Endothelial cell of umbilical vein (primary cell): ENCODE measurements at regions not wholly inside any gene's neighbourhood (a gene's known extent, or its start where the extent isn't known, plus 50 kb on each side); places are given as distances from the start of the nearest gene placed in this dataset.

ENCODE experiments used
- BruUV-seq: library from RNA; stranded (reverse); fragments of 400-500 nt; replicated peaks from 2 replicates; lab custom pipeline; 2021; lab: Mats Ljungman, UMichigan
- CTCF ChIA-PET: fragments of 300-600, 350-600 bp; sonication (Branson Sonifier 250); formaldehyde crosslinking; loops from one replicate; lab custom pipeline; 2021; ENCODE audit warnings: antibody characterized with exemption, inconsistent platforms; lab: Charles Lee
- POLR2A ChIA-PET: fragments of 300-600, 350-600 bp; sonication (Branson Sonifier 250); formaldehyde crosslinking; loops from one replicate; lab custom pipeline; 2021; ENCODE audit warnings: antibody characterized with exemption, inconsistent platforms; lab: Charles Lee
- DNase-seq: peaks from one replicate; pipeline ENCODE4 v3.0.0-alpha.2; 2011; ENCODE audit warnings: low read depth, low spot score
- FAIRE-seq: peaks from 2 replicates; lab custom pipeline; 2011; peaks lifted over from hg19 to GRCh38; lab: Jason Lieb, UNC
- H2AFZ ChIP-seq: 2 replicates; pipeline ENCODE4 v1.6.0; 2012; ENCODE audit warnings: low read depth, low read length, control low read depth, inconsistent platforms
- H3K27ac ChIP-seq: 2 replicates; pipeline ENCODE4 v1.5.1; 2011; ENCODE audit warnings: low read depth, mild to moderate bottlenecking, control low read depth, low read length, moderate library complexity; ENCODE audit not compliant: insufficient read depth
- H3K27me3 ChIP-seq, 2 experiments: 2 replicates each; pipeline versions ENCODE4 v1.6.0 to v1.6.1; 2011; ENCODE audit warnings: low read length in 2 of 2, mixed read lengths in 1 of 2; ENCODE audit not compliant: control insufficient read depth in 2 of 2, insufficient read depth in 2 of 2
- H3K36me3 ChIP-seq, 2 experiments: 2 replicates in 1 of 2; 3 replicates in 1 of 2; pipeline ENCODE4 v1.5.1; 2011; ENCODE audit warnings: low read length in 2 of 2, mild to moderate bottlenecking in 1 of 2, moderate library complexity in 1 of 2; ENCODE audit not compliant: control insufficient read depth in 2 of 2, insufficient read depth in 2 of 2; ENCODE audit errors: extremely low read depth in 1 of 2
- H3K4me1 ChIP-seq: 3 replicates; pipeline ENCODE4 v1.5.1; 2011; ENCODE audit warnings: mild to moderate bottlenecking, low read length; ENCODE audit not compliant: control insufficient read depth, insufficient read depth; ENCODE audit errors: extremely low read depth
- H3K4me2 ChIP-seq: 2 replicates; pipeline ENCODE4 v1.6.1; 2011; ENCODE audit warnings: low read length, control low read depth, mixed read lengths; ENCODE audit not compliant: insufficient read depth
- H3K4me3 ChIP-seq, 3 experiments: fragments of 200-600 bp in 1 of 3; sonication (generic), shearing (Covaris generic) in 1 of 3; replicated peaks in 1 of 3; 2 replicates each; pipeline ENCODE4 v1.5.1; 2011 to 2016; ENCODE audit warnings: control low read depth in 3 of 3, low read length in 3 of 3, mild to moderate bottlenecking in 2 of 3, inconsistent platforms in 1 of 3, low read depth in 1 of 3, moderate library complexity in 1 of 3; ENCODE audit not compliant: insufficient read depth in 1 of 3
- H3K79me2 ChIP-seq: 2 replicates; pipeline ENCODE4 v1.6.0; 2012; ENCODE audit warnings: low read length, inconsistent platforms; ENCODE audit not compliant: control insufficient read depth, insufficient read depth
- H3K9ac ChIP-seq: replicated peaks from 2 replicates; pipeline ENCODE3; 2011; ENCODE audit warnings: low read length, control low read depth; ENCODE audit not compliant: insufficient read depth; ENCODE audit errors: extremely low read depth
- H3K9me1 ChIP-seq: replicated peaks from 3 replicates; pipeline ENCODE4 v1.6.0; 2011; ENCODE audit warnings: mild to moderate bottlenecking, low read length; ENCODE audit not compliant: control insufficient read depth, insufficient read depth; ENCODE audit errors: extremely low read depth
- H3K9me3 ChIP-seq: replicated peaks from 2 replicates; pipeline ENCODE4 v1.5.1; 2012; ENCODE audit warnings: low read length, inconsistent platforms; ENCODE audit not compliant: control insufficient read depth, insufficient read depth
- H4K20me1 ChIP-seq: replicated peaks from 2 replicates; pipeline ENCODE3; 2011; ENCODE audit warnings: mild to moderate bottlenecking, low read length; ENCODE audit not compliant: control insufficient read depth, insufficient read depth; ENCODE audit errors: extremely low read depth
- EZH2 ChIP-seq: IDR thresholded peaks from 2 replicates; pipeline ENCODE4 v1.6.1; 2012; ENCODE audit warnings: borderline replicate concordance, low read depth, mild to moderate bottlenecking, moderate library complexity, low read length, inconsistent platforms; ENCODE audit not compliant: severe bottlenecking
- FOS ChIP-seq: IDR thresholded peaks from 2 replicates; pipeline ENCODE4 v1.6.1; 2011; ENCODE audit warnings: mild to moderate bottlenecking, low read length, moderate library complexity, borderline replicate concordance; ENCODE audit not compliant: insufficient read depth
- GATA2 ChIP-seq: IDR thresholded peaks from 2 replicates; pipeline ENCODE4 v1.7.0; 2011; ENCODE audit warnings: low read depth, mild to moderate bottlenecking, moderate library complexity, mixed read lengths, low read length; ENCODE audit not compliant: insufficient read length, insufficient read depth
- JUN ChIP-seq: IDR thresholded peaks from 2 replicates; pipeline ENCODE4 v1.6.1; 2011; ENCODE audit warnings: borderline replicate concordance, low read depth; ENCODE audit not compliant: insufficient read length, insufficient read depth
- MYC ChIP-seq: IDR thresholded peaks from one replicate; pipeline ENCODE4 v1.6.1; 2011; ENCODE audit warnings: mild to moderate bottlenecking, low read depth, low read length
- POLR2A ChIP-seq: IDR thresholded peaks from 2 replicates; pipeline ENCODE4 v1.6.1; 2012; ENCODE audit warnings: low read depth, mild to moderate bottlenecking, control low read depth, low read length
- POLR2AphosphoS5 ChIP-seq: IDR thresholded peaks from 2 replicates; pipeline ENCODE4 v1.6.1; 2012; ENCODE audit warnings: low read depth, mild to moderate bottlenecking, control low read depth, low read length, moderate library complexity; ENCODE audit not compliant: insufficient read depth
- dilution Hi-C: fragments of 300-500 bp; cut with MboI; formaldehyde crosslinking; loops from one replicate; pipeline ENCODE4 v1.15.0; 2019; ENCODE audit warnings: low sequenced_read_pairs; ENCODE audit not compliant: extremely low pct_ligation_motif_present
- intact Hi-C: fragments of 100-400 bp; cut with micrococcal nuclease; formaldehyde crosslinking; loops from one replicate; pipeline ENCODE4 v1.10.0; 2022
- TF ChIP-seq, protein P1 (sequence below): IDR thresholded peaks from 2 replicates; pipeline ENCODE4 v1.6.1; 2011; ENCODE audit not compliant: insufficient read depth, insufficient read length
- TF ChIP-seq, protein P2 (sequence below), 2 donors: IDR thresholded peaks; 1 replicate in 1 of 2; 2 replicates in 1 of 2; pipeline ENCODE4 v1.5.1; 2011; ENCODE audit warnings: low read length in 2 of 2, mild to moderate bottlenecking in 2 of 2, moderate library complexity in 2 of 2, control low read depth in 1 of 2, inconsistent platforms in 1 of 2, low read depth in 1 of 2; ENCODE audit not compliant: insufficient read depth in 1 of 2; ENCODE audit errors: extremely low read depth in 1 of 2

DNA sequence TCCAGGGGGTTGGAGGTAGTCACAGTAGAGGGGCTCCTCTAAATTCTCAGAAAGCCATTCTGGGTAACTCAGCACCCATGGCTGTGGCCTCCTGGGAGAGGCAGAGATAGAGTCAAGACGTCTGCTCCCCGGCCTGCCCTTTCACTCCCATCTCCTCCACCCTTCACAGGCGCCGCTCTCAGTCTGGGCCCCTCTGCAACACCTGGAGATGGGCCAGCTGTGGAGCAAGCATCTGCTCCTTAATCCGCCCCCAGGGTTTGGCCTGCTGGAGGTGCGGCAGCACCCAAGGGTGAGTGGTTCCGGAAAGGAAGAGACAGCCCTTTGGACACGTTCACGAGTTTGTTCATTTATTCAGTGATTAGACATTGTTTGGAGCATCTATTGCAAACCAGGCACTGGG is 271.3 kb downstream of the BMP7 start:
- CTCF ChIA-PET = interaction anchor here (2.0 kb wide), 2 partner anchors 443 to 445 kb away, joined by 4 to 9 read pairs; no protein-coding TSS in a partner anchor
- Histone ChIP-seq H3K27me3 (no peaks in the 10 kb centered on the region), H3K36me3 (no peaks in the 10 kb centered on the region), H3K4me3 (no peak overlapping the region), H3K4me1 (no peaks in the 10 kb centered on the region), H4K20me1 (no peaks in the 10 kb centered on the region), H3K79me2 (no peaks in the 10 kb centered on the region), H2AFZ (no peak overlapping the region), H3K4me2 (no peak overlapping the region), H3K9me1 (no peaks in the 10 kb centered on the region), H3K9me3 (no peaks in the 10 kb centered on the region), H3K27ac (no peak overlapping the region), H3K9ac (no peak overlapping the region)
- no peak for TF ChIP-seq MYC
- no peak for TF ChIP-seq JUN
- TF ChIP-seq, protein P1, sequence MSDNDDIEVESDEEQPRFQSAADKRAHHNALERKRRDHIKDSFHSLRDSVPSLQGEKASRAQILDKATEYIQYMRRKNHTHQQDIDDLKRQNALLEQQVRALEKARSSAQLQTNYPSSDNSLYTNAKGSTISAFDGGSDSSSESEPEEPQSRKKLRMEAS = no peak
- TF ChIP-seq EZH2 = no peak
- no peak for TF ChIP-seq GATA2
- no peak for TF ChIP-seq POLR2AphosphoS5
- no peak for TF ChIP-seq FOS
- TF ChIP-seq POLR2A = no peak
- TF ChIP-seq, protein P2, sequence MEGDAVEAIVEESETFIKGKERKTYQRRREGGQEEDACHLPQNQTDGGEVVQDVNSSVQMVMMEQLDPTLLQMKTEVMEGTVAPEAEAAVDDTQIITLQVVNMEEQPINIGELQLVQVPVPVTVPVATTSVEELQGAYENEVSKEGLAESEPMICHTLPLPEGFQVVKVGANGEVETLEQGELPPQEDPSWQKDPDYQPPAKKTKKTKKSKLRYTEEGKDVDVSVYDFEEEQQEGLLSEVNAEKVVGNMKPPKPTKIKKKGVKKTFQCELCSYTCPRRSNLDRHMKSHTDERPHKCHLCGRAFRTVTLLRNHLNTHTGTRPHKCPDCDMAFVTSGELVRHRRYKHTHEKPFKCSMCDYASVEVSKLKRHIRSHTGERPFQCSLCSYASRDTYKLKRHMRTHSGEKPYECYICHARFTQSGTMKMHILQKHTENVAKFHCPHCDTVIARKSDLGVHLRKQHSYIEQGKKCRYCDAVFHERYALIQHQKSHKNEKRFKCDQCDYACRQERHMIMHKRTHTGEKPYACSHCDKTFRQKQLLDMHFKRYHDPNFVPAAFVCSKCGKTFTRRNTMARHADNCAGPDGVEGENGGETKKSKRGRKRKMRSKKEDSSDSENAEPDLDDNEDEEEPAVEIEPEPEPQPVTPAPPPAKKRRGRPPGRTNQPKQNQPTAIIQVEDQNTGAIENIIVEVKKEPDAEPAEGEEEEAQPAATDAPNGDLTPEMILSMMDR (IDR thresholded peaks at IDR 0.05; ENCODE audit: extremely low read depth in 1 of 2, insufficient read depth in 1 of 2, low read depth in 1 of 2, low read length in 2 of 2) = no peak
- POLR2A ChIA-PET = no interaction called here
- dilution Hi-C loops (no loop called here), intact Hi-C loops (loop anchor here (1.0 kb wide), 1 partner anchor 445 kb away; no protein-coding TSS in a partner anchor)
- DNase-seq (no peak), FAIRE-seq (no peak)
- no TSS peak for BruUV-seq
